M059J (cell line): ENCODE measurements at regions not wholly inside any gene's neighbourhood (a gene's known extent, or its start where the extent isn't known, plus 50 kb on each side); places are given as distances from the start of the nearest gene placed in this dataset.

Source experiments
- DNase-seq: peaks from one replicate; pipeline ENCODE4 v3.0.0-alpha.2; 2012; ENCODE audit warnings: low read depth

DNA sequence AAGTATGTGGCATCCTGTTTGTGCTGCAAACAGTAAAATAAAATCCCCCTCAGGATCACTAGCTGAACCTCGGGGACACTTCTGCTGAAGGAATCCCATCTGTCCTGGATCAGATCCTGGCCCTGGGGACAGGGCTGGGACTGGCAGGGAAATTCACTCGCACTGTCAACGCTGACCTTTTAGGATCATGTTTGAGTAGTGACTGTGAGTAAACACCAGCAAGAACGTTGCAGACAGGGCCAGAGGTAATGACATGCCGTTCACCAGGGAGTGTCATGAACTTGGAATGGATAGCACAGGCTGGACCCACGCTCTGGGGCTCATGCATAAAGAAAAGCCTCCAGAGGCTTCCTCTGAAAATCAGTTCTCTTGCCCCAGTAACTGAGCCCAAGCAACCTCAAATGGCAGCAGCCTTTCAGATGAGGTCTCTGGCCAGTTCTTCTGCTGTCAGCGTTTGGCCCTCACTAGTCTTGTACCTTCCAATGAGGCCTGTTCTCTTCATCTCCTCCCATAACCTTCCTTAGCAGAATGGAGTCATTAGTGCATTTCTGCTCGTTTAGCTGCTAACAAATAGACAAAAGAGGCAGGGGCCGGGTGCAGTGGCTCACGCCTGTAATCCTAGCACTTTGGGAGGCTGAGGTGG, 51.0 kb upstream of the BARX2 start:
- DNase-seq, result no peak

DNA sequence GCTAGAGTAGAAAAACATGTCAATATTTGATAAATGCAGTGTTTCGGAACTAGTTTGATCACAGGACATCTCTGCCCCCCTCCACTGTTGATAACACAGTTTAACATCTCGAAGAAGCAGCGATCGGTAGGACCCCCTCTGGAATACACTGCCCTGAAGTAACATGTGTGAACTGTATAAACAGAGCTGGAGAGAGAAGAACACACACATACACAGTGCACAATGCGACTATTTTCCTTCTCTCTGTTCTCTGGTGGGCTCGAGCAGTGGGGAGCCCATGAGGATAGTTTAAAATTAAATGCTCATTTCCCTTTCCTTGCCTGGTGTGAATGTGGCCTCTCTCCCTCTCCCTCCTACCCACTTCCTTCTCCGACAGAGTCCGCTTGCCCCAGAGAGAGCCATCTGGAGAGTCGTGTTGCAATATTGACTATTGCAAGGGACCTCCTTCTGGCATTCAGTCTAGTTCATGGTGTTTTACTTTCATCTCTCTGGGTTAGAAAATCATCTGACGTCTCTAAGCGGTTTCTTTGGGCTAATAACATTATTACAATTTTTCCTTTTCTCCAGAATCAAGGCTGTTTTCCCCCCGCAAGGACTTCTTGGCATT, 51.6 kb upstream of the BARX2 start:
- DNase-seq, result no peak

DNA sequence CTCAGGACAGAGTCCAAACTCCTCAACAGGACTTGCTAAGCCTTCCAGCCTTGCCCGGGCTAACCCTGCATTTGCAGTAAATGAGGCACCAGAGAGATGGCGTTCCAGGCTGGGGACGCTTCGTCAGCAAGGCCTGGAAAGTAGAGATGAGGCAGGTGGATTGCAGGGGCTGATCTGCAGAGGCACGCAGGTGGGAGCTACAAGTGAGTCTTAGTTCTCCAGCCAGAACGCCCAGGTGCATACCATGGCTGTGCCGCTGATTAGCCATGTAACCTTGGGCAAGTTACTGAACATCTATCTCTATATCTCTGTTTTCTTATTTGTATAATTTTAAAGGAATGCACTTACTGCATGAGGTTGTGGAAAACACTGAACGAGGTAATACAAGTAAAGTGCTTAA, 52.7 kb upstream of the BARX2 start:
- DNase-seq, result no peak

DNA sequence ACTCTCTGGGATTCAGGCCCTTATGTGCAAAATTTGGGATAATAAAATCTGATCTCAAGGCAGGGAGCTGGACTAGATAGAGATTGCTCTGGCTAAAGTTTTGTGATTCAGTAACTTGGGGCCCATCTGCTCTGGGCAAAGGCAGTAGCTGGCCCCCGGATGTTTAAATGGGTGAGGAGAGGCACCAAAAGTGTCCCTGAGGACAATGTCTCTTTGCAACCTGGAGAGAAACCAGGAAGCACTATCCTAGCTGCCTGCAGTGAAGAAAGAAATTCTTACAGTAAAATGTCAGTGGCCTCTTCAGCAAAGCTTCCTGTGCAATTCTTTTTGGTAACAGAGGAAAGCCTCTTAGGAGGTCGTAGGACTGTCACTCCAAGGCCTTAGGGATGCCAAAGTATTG, 54.6 kb upstream of the BARX2 start:
- DNase-seq, result no peak

DNA sequence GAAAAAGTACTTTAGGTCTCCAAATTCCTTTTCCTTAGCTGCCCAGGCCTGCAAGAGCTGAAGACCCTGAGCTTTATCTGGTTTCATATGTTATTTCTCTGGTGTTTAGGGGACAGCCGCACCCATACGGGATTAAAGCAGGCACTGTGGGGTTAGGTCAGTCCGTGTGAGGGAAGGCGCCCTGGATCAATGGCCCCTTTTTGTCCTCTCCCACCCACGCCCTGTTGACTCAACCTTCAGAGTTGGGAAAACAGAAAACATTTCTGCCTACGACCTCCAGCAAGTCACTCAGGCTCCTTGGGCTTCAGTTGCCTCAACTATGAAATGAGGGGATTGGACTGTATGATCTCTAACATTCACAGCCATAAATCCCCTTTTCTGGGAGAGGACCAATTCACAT, 55.2 kb upstream of the BARX2 start:
- no peak for DNase-seq

DNA sequence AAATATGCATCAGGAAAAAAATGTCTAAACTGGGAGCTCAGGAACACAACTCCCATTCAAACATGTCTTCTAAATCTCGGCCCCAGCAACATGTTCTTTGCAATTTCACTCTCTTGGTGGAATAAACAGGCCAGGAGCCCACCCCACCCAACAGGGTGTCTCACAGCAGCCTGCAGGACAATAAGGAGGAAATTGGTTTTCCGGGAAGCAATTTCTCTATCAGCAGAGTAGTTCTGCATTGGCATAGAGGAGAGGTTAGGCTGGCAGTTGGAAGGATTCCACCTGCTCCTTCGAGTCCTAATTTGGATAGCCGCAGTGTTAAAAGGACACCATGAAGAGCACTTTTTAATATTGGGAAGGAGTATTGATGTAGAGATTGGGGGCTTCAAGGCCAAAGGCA, 55.9 kb upstream of the BARX2 start:
- DNase-seq, result no peak

DNA sequence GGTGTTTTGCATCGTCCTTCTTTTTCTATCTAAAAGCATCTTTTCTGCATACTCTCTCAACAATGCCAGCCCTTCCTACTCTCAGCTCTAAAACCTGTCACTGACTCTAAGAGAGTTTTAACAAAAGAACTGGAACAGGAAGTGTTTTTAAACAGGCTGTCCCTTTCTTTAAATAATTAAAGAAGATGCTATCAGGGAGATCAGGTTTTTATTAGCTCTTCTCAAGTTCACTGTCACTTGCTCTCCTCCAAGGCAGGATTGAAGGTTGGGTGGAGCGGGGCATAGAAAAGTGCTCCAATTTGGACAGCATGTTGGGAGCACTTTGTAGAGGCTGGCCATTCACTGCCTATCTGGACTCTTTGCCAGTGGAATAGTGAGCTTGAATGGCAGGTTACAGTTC, 56.4 kb upstream of the BARX2 start:
- DNase-seq, result no peak

DNA sequence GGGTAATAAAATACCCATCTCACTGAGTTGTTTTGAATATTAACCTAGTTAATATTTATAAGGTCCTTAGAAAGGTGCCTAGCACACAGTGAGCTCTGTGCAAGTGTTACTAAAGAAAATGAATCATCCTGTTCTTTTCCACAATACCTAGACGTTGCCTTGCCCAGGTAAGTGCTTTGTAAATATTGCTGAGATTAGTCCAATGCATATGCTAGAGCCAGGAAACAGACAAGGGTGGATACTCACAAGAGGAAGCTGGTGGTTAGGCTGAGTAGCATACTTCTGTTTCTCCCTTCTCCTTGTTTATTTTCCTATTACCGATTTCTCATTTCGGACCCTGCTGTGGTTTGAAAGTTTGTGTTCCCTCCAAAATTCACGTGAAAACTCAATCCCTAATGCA, 58.1 kb upstream of the BARX2 start:
- no peak for DNase-seq

DNA sequence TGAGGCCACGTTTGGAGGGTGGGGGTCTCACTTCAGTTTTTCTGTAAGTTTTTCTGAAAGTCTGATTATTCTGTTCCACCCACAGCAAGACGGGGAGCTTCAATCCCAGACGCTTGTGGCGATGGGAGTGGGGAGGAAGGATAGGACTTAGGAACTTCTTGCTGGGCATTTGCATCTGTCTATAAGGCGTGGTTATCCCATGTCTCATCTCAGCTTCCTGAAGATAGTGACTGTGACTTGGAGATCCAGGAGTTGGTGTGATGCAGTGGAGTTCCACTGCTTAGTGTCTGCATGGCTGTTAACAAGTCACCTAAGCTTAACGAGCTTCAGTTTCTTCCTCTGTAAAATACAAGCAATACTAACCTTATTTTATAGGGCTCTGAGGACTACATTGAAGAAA, 58.9 kb upstream of the BARX2 start:
- no peak for DNase-seq

DNA sequence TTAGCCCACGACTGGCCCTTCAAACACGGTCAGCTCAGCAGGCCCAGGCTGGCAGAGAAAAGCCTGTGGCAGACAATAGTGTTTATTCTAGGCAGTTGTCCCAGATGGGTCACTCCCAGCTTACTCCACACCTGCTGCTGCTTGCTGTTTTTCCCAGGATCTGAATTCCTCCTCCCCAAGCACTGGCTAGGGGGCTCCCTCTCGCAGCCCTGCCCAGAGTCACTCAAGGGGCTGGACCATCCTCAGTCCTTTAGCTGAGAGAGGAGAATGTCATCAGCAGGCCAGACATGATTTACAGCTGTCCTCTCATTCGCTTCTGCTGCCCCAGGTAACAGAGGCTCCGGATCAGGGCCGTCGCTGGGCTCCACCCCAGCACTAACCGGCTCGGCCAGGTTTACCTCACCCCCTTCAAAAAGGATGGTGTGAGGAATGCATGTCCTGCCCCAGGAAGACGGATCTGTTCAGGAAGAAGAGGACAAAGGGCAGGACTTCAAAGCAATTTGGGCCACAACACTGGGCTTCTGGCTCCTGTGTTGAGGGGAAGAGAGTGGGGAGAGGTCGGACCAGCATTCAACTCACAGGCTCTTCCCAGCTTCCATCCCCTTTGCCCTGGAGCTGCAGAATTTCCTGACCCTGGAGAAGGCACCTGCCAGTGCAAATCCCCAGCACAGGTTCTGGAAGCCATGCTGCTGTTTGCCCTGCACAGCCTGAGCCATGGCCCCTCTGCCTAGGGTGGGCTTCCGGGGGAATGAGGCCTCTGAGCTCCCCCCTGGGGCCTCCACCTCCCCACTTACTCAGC, 59.7 kb upstream of the BARX2 start:
- no peak for DNase-seq

DNA sequence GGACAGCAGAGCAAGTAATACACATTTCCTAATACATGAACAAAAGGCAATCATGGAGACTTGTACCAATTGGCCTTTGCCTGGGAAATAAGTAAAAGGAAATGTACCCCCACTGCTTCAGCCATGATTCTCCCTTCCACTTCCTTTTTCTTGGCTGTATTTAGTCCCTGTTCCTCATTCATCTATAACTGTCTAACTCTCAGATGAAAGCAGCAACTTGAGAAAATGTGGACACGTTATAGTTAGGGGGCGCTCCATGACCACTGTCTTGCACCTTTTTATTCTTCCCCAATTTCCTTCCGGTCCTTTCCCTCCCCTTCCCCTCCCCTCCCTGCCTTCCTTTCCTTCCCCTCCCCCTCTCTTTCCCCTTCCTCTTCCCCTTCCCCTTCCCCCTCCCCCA, 61.3 kb upstream of the BARX2 start:
- no peak for DNase-seq

DNA sequence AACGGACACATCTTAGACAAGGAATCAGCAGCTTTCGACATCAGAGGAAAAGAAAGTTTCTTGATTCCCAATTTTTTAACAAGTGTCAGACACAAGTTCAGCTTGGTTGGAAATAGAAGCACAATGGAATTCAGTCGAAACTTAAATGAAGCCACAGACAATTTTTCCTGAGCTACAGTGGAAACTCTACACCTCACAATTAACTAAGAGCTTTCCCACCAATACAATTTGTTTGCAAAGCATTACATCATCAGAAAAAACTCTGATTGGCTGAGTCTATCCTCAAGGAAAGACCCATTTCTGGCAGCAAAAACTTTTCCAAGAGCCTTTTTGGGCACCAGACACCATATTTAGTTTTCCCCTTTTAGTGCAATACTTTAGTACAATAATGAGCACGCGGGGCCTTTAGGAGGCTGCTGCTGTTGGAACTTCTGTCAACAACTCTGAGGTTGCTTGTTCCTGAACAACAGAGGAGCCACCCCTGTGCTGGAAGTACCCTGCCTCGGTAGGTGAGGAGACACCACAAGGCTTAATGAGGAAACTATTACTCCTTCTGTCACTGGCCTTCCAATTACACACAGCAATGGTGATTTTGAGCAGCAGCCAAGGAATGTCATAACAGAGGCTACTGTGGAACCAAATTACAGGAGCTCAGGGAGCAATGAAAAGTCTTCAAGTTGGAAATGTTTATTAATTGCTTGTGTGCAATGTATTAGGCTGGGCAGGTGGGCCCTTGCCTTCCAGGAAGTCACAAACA, 61.9 kb upstream of the BARX2 start:
- no peak for DNase-seq

DNA sequence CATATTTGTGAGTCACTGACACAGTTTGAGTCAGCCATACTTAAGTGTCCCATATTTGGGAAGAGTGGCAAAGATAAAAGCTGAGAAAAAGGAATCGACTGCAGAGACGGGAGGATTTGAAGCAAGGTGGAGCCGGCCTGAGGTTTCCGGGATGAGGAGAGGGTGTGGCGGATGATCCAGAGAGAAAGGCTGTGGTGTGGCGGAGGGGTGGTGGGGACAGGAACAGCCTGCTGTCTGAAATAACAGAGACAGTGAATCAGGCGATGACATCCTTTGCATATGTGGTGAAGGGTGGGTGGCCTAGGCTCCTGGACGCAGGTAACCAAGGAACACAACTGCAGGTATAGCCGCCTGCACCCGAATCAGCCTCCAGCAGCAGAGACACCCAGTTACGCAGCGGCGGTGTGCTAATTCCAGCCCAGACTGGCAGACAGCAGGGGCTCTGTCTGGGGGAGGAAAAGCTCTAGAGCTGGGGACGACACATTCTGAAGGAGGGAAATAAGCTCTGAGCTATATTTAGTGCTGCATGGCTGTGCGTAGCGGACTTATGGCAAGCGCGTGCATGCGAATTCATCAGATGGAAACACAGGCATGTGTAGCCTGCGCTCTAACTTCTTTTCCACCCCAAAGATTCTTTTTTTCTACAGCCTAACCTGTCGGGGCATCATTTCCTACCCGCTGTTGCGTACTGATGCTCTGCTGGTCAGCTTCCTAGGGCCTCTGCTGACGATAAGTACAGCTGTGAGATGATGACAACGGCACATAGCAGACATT, 62.7 kb upstream of the BARX2 start:
- no peak for DNase-seq

DNA sequence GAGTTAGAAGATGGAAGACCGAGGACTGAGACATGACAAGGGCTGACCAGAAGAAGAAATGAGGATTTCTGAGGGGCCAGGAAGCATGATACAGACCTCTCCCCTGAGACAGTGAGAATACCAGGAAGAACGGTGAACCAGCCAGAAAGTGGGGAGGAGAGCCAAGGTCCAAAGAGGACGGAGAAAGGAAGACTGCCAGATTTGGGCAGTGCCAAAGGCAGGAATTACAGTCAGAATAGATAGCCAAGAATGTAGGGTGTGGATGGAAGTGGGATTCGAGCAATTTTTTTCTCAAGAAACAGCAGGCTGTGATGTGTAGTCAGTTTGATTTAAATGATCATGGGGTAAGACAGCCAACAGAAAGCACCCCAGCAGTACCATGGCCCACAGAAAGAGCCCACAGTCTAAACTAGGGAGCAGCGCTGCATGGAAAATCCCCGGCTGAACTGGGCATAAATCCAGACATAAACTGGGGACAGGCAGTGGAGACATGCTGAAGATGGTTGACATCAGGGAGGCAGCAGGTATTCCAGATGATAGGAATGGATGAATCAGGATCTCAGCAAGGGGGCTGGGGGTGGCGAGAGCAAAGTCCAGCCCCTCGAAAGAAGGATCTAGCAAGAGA, 67.3 kb upstream of the BARX2 start:
- no peak for DNase-seq

DNA sequence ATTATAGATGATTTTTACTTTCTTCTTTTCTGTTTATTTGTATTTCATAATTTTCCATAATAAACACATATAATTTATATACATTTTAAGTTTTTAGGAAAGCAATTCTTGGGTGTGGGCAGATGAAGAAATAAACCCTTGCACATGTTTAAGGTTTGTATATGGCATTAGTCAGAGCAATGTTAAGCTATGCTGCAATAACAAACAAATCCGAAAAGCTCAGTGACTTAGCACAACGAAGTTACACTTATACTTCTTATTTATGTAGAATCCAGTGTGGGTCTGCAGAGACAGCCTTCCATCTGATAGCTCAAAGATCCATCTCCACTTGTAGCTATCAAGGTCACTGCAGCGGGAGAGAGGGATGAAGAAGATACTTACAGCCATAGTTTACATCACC, 68.5 kb upstream of the BARX2 start:
- no peak for DNase-seq

DNA sequence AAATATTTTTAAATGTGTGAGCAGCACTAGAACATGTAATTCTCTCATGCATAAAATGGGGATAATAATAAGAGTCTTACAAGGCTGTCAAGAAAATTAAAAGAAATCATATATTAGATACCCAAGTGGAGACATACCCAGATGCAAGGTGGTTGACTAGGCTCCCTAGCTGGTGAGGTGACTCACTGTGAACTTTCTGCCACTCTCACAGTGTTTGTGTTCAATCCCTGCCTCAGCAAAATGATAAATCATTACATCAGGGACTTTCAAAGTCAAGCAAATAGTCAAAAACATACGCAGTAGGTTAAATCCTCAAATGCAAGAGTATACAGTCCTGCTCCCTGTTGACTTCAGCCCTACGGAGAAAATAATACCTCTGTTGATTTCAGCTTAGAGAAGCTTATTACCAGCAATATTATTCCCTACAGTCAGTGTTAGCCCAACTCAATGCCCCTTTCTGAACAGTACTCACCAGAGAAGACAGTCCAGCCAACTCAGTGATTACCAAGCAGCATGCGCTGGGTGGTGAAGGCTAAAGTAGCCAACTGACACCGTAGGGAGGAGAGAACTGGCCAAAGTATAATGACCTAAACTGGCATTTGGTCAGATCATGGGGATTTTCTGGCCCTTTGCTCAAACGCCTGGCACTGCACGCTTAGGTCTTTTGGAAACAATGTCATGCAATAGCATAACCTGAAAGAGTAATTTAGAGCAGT, 73.1 kb upstream of the BARX2 start:
- no peak for DNase-seq

DNA sequence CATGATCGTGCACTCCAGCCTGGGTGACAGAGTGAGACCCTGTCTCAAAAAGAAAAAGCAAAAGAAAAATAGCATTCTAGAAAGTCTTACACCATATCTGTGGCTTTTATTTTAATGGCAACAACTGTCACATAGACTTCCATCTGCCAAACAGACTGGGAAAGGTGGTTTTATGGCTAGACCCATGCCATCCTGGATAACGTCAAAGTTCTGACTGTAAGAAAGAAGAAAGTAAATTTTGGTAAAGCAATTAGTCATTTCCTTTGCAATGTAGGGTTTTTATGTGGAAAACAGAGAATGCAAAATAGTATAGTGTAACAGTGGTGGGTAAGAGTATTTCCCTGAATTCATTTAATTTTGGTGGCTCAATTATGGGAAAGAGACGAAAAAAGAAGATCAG, 75.5 kb upstream of the BARX2 start:
- no peak for DNase-seq

DNA sequence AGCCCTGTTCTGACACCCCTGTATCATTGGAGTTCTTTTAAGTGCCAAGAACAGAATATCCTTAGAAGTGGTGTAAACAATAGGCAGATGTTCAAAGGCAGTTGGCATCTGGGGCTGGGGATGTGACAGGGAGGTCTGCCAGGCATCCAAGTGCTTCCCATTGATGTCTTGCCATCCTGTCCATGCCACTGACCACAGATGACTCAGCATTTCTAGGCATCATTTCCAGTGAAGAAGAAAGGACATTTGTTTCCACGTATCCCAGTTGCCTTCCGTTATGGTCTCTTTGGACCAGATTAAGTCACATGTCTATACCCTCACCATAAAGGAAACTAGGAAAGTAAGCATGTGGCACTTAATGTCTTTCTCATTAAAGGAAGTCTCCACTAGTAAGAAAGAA, 76.7 kb upstream of the BARX2 start:
- peak; percentile 47 for DNase-seq

DNA sequence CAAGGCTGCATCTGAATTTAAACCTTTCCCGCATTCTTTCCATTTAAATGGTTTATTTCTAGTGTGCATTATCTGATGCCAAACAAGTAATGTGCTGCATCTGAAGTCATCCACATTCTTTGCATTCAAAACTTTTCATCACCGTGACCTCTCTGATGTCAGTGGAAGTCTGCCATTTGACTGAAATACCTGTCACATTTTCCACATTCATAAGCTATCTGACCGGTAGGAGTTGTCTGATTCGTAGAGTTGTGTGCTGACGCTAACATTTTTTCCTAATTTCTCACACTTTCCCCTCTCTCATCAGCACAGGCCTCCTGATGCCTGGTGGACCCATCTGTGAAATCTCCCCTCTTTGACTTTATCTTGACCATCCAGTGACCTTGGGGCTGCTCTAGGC, 79.9 kb upstream of the BARX2 start:
- DNase-seq, result no peak

DNA sequence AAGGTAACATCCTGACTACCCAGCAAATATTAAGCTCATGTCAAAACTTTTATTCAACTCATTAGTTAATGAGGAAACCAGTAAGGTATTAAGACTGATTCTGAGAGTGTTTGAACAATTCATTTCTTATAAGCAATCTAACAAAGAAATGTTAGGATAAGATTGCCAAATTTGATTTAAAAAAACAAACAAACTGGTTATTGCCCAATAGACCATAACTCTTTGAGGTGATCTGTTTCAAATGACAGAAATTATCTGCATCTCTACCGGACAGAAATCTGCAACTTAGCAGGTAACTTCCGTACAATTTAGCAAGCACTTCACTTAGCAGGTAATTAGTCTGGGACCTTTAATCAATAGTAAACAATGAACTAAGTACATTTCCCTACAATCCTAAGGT, 82.9 kb upstream of the BARX2 start:
- no peak for DNase-seq

DNA sequence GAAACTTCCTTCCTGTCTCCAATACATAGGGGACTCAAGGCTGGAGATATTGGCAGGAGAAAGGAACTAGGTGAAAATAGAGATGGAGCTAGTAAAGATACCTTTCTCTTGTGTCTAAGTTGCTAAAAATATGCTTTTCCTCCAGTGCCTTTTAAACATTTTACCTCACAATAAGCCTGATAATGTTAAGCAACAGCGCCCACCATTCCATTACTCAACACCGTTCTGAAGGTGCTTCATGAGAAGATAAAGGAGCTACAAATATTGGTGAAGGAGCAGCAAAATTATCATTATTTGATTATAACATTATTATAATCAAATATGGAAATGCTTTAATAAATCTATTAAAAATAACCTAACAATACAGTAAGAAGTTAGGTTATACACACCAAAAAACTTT, 83.6 kb upstream of the BARX2 start:
- no peak for DNase-seq
